ENCODE measurements at regions not wholly inside any gene's neighbourhood (a gene's known extent, or its start where the extent isn't known, plus 50 kb on each side); places are given as distances from the start of the nearest gene placed in this dataset.

GRCh38 chr3:162195147-162195546 lies 698.5 kb downstream of the OTOL1 start:
- Histone ChIP-seq H4K20me1 (ENCODE audit: insufficient read depth, low read length) (no peaks in the 10 kb centered on the region), H3K36me3 (replicated peaks in 1 of 2; ENCODE audit: control insufficient read depth in 1 of 2, insufficient read depth in 2 of 2, low read length in 2 of 2) (no peaks in the 10 kb centered on the region), H3K79me2 (ENCODE audit: insufficient read depth, low read length) (no peaks in the 10 kb centered on the region), H2AFZ (ENCODE audit: insufficient read depth, low read depth, low read length, poor library complexity, severe bottlenecking) (no peak overlapping the region), H3K27ac (ENCODE audit: low read depth in 1 of 2, low read length in 2 of 2) (no peak overlapping the region), H3K4me1 (ENCODE audit: control insufficient read depth in 1 of 2, insufficient read depth in 2 of 2, low read length in 2 of 2) (no peaks in the 10 kb centered on the region), H3K27me3 (ENCODE audit: control insufficient read depth in 2 of 2, insufficient read depth in 2 of 2, low read length in 2 of 2) (no peaks in the 10 kb centered on the region), H3K9me3 (replicated peaks in 1 of 2; ENCODE audit: control insufficient read depth in 1 of 2, insufficient read depth in 1 of 2, low read length in 2 of 2) (peaks cover 0 to 8% of the 10 kb centered on the region in 2 donors), H3K9ac (ENCODE audit: insufficient read depth, low read length, poor library complexity, severe bottlenecking) (no peak overlapping the region), H3K4me2 (replicated peaks; ENCODE audit: extremely low read depth, low read length, poor library complexity, severe bottlenecking) (no peak overlapping the region), H3K4me3 (replicated peaks in 1 of 3; ENCODE audit: low read depth in 2 of 3, low read length in 3 of 3) (no peak overlapping the region)
- Mint-ChIP-seq H3K9me3 (peaks cover 0 to 5% (median 2%) of the 10 kb centered on the region in 7 donors), H3K4me3 (no peak overlapping the region), H3K27me3 (ENCODE audit: low read depth in 3 of 3) (no peaks in the 10 kb centered on the region), H3K27ac (peak overlapping the region in 1 of 7 donors; percentile 23), H3K4me1 (no peaks in the 10 kb centered on the region), H3K36me3 (no peaks in the 10 kb centered on the region)
- no peak for TF ChIP-seq CTCF (IDR thresholded peaks at IDR 0.05)
- intact Hi-C loops (cut with micrococcal nuclease) = no loop called here
- 100% methylated on average over 1 of the region's 3 CpGs for WGBS (ENCODE audit: insufficient coverage)
- no peak for DNase-seq

DNA sequence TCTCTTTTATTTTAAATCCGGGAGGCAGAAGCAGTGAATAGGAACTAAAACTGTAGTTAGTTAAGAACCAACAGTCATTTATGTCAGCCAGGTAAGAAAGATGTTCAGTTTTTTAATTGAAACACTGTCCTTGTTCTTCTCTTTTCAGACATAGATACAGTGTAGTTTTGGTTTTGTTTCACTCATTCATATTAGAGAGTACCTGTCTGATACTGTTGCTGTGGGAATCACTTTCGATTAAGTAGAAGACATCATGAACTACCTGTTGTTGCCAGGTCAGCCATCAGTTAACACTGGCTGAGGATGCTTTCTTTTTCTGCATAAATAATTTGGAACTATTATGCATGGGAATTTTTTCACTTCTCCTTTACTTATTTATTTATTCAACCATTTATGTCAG lies 700.4 kb downstream of the OTOL1 start:
- Histone ChIP-seq H3K9ac (ENCODE audit: insufficient read depth, low read length, poor library complexity, severe bottlenecking) (no peak overlapping the region), H3K27me3 (ENCODE audit: control insufficient read depth in 2 of 2, insufficient read depth in 2 of 2, low read length in 2 of 2) (no peaks in the 10 kb centered on the region), H3K4me1 (ENCODE audit: control insufficient read depth in 1 of 2, insufficient read depth in 2 of 2, low read length in 2 of 2) (no peaks in the 10 kb centered on the region), H3K9me3 (replicated peaks in 1 of 2; ENCODE audit: control insufficient read depth in 1 of 2, insufficient read depth in 1 of 2, low read length in 2 of 2) (no peaks in the 10 kb centered on the region), H3K27ac (ENCODE audit: low read depth in 1 of 2, low read length in 2 of 2) (no peak overlapping the region), H3K4me2 (replicated peaks; ENCODE audit: extremely low read depth, low read length, poor library complexity, severe bottlenecking) (no peak overlapping the region), H4K20me1 (ENCODE audit: insufficient read depth, low read length) (no peaks in the 10 kb centered on the region), H2AFZ (ENCODE audit: insufficient read depth, low read depth, low read length, poor library complexity, severe bottlenecking) (no peak overlapping the region), H3K79me2 (ENCODE audit: insufficient read depth, low read length) (no peaks in the 10 kb centered on the region), H3K36me3 (replicated peaks in 1 of 2; ENCODE audit: control insufficient read depth in 1 of 2, insufficient read depth in 2 of 2, low read length in 2 of 2) (no peaks in the 10 kb centered on the region), H3K4me3 (replicated peaks in 1 of 3; ENCODE audit: low read depth in 2 of 3, low read length in 3 of 3) (no peak overlapping the region)
- H3K27me3 Mint-ChIP-seq (ENCODE audit: low read depth in 3 of 3) = peaks cover 0 to 2% (median 0%) of the 10 kb centered on the region in 3 donors
- WGBS (ENCODE audit: insufficient coverage) = no CpG with 5 or more reads among the region's 2 CpGs
- DNase-seq = no peak
- no peak for TF ChIP-seq CTCF (IDR thresholded peaks at IDR 0.05)
- no peaks in the 10 kb centered on the region for H3K36me3 Mint-ChIP-seq
- no peak overlapping the region for H3K27ac Mint-ChIP-seq
- intact Hi-C loops (cut with micrococcal nuclease) = no loop called here
- no peak overlapping the region for H3K4me3 Mint-ChIP-seq
- no peaks in the 10 kb centered on the region for H3K4me1 Mint-ChIP-seq
- peaks cover 0 to 2% (median 0%) of the 10 kb centered on the region in 7 donors for H3K9me3 Mint-ChIP-seq

Data from CD14-positive monocyte (primary cell).